RCC 7860 (cell line): ENCODE measurements at regions not wholly inside any gene's neighbourhood (a gene's known extent, or its start where the extent isn't known, plus 50 kb on each side); places are given as distances from the start of the nearest gene placed in this dataset.

Experiments used
- DNase-seq: peaks from one replicate; pipeline ENCODE4 v3.0.0-alpha.2; 2015; ENCODE audit warnings: low spot score
- FAIRE-seq: peaks from 2 replicates; lab custom pipeline; 2012; peaks lifted over from hg19 to GRCh38; lab: Jason Lieb, UNC

DNA sequence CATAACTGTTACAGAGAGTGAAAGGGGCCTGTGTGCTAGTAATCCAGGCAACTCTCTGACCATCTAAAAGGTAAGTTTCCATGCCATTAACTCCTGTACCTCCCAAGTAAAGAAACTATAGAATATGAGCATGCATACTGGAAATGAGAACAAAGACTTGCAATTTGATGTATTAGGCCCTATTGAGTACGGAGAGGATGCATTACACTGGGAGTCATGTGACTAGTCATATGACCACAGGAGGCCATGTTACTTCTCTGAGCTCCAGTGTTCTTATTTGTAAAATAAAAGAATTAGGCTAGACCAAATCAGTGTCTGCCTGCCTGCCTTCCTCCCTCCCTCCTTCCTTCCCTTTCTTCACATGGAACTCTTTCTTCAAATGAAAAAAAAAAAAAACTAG, 440.1 kb upstream of the CCDC196 start:
- DNase-seq = no peak

DNA sequence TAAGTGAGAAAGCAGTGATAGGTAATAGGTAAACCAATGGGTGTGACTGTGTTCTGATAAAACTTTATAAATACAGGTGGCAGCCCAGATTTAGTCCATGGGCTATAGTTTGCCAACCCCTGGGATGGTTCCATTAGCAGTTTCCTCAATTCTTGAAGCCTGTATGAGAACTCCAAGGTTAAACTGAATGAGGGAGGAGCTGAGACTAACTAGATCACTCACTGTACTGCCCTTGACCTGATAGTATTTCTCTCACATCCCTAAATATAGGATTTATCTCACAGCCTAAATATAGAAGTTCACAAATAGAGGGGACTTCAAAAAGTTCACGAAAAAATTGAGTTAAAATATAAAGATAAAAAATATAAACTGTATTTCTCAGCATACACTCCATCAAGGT, 439.6 kb upstream of the CCDC196 start:
- DNase-seq (no peak), FAIRE-seq (no peak)

More for the DNA sequence above, 440.1 kb upstream of the CCDC196 start:
- FAIRE-seq = no peak

DNA sequence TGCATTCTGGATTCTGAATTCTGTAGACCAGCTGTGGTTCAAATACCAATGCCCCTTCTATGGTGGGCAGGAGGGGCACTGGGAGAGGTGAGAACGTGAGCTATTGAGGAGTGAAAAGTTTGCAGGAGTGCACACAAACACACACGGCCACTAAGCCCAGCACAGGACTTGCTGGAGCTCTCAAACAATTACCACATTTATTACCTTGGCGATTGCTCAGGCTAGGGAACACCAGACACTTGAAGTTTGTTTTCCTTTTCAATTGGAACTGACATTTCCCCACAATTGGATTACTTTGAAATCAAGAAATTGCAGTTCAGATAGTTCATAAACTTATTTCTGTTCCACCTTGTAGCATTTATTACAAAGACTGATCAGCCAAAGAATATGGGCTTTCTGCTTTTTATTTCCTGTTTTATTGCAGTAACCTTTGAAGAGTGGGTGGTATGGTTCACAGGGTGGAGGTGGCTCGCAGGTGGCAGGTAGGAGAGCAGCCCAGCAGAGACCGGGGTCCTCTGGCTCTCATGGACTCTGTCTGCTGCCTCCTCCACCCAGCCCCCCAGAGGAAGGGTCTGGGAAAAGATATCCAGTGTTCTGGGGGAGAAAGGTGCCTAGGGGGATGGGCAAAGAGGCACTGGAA, 429.8 kb upstream of the CCDC196 start:
- FAIRE-seq = no peak
- no peak for DNase-seq

DNA sequence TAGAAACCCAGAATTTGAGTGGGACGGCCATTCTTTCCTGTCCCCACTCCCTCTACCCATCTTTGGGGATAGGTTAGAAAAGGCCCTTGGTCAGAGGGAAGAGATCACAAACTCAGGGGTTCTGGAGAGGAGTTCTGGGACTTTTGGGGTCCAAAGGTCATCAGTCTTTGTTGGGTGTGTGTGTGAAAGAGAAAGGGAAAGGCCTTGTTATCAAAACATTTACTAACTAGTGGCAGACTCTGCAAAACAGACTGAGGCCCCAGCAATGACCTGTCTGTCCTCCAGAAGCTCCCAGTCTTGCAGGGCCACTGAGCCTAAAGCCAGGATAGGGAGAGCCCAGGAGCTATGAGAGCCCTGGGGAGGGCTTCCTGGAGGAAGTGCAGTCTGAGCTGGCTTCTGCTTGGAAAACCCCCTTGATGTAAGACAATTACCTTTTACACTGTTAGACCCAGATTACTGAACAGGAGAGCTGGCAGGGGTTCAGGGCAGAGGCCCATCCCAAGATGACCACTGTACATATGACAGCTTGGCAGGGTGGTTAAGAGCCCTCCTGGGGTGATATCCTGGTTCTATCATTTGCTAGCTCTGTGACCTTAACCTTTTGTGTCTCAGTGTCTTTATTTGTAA, 429.1 kb upstream of the CCDC196 start:
- FAIRE-seq (no peak), DNase-seq (no peak)

DNA sequence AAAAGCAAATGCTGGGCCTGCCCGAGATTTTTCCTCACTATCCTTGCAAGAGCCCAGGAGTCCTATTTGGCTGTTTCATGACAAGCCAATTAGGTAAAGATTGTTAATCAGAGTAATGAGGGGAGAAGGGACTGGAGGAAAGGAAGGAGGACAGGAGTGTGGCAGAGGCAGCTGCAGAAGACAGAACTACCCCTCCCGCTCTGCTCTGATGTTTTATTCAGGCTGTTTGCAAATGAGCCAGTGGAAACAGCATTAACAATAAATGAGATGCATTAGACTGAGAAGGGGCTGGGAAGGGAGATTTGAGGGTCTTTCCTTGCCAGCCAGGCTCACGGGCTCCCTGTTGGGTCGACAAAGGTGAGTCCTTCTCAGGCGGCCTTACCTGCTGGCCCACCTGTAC, 421.0 kb upstream of the CCDC196 start:
- DNase-seq (no peak), FAIRE-seq (no peak)

DNA sequence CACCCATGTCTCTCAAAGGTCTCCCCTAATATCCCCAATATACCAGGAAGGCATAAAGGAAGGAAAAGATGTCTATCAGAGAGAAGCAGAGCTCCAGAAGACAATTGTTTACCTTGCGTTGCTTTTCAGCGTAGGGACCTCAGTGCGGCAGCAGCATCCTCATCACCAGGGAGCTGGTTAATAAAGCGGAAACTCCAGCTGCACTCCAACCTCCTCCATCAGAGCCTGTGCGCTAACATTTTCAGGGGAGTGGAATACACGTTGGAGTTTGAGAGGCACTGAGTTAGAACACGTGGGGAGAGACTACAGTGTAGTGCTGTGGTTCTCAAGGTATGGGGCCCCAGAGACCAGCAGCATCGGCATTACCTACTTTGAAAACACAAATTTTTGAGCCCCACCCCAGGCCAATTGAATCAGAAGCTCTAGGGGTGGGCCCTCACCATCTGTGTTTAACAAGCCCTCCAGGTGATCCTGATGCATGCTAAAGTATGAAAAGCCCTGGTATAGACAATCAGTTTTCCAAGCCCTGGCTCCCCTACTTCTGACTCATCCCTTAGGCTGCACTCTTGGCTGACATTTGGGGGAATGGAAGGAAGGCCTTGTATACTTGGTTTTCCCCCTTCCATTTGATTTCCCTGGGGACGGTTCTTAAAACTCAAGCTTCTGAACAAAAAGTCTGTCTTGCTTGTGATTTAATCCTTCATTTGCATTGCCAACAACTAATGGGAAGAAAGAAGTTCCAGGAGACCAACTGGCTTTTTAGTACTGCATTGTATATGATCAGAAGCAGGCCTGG, 419.0 kb upstream of the CCDC196 start:
- DNase-seq (no peak), FAIRE-seq (no peak)

DNA sequence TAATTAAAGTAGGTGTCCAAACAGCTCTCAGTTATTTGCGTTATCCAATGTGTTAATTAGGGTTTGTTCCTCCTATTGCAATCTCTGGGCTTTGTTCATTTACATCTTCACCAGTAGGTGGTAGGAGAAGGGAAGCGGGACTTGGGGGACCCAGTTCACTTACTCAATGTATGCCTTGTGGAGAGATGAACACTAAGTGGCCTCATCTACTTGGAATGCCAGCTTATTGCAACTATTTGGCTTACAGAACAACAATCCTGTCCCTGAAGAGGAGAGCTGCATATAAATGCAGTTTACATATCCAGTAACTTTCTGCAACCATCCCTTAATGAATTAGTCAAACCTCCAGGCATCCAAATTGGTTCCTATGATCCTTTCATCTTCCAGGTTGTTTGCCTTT, 417.1 kb upstream of the CCDC196 start:
- no peak for FAIRE-seq
- DNase-seq = no peak

DNA sequence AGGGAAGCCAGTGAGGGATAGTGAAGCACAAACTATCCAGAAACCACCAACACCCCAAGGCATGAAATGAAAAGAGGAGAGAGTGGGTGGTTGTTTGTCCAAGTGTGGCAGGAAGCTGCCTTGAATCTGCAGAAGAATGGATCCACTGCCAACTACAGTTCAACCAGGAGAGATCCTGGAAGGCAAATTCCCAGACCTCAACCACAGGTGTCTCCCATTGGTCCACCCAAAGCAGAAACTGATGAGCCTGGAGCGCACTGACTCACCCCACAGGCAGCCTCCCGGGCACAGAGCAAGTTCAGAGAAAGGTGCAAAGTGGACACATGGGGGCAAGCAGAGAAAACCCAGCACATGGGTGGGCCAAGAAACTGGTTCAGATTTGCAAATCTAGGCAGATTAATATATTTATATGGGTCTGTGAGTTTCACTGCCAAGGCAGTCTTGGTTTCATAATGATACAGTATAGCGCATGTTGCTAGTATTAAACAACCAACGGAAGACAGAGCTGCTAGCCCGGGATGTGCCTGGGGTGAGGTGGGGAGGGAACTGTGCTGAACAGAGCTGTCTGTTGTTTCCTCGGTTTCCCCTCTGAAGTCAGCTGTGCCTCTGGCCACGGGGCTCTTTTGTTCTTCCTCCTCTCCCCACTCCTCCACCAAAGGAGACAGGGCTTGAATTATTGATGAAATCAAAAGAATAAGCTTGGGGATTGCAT, 416.2 kb upstream of the CCDC196 start:
- DNase-seq (no peak), FAIRE-seq (no peak)

DNA sequence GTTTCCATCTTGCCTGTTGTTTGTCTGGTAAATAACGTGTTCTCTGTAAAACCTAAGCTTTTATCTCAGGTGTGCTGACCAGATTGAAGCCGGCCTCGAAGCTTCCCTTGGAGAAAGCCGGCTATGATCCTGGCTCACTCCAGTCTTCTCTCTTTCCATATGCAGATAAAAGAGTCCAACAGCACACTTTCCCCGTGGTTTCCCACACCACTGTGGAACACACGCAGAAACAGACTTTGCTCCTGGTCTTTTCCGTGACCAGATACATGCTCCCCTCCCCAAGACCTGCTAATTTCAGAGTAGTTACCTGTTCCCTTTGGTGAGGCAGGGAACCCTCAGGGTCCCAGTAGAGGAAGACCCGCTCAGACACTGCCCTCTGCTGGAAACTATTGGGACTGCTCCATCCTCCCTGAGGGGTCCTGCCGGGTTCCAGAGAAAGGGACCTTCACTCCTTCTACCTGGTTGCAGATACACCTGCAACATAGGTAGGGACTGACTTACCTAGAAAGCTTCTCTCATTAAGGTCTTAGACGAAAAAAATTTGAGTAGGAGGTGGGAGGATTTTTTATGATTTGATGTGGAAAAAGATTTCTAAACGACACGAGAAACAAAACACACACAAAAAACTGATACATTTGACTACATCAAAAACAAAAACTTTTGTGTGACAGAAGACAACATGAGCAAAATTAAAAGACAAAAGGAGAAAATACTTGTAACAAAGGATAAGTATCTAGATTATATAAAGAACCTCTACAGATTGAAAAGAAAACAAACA, 415.4 kb upstream of the CCDC196 start:
- no peak for DNase-seq
- FAIRE-seq = no peak

DNA sequence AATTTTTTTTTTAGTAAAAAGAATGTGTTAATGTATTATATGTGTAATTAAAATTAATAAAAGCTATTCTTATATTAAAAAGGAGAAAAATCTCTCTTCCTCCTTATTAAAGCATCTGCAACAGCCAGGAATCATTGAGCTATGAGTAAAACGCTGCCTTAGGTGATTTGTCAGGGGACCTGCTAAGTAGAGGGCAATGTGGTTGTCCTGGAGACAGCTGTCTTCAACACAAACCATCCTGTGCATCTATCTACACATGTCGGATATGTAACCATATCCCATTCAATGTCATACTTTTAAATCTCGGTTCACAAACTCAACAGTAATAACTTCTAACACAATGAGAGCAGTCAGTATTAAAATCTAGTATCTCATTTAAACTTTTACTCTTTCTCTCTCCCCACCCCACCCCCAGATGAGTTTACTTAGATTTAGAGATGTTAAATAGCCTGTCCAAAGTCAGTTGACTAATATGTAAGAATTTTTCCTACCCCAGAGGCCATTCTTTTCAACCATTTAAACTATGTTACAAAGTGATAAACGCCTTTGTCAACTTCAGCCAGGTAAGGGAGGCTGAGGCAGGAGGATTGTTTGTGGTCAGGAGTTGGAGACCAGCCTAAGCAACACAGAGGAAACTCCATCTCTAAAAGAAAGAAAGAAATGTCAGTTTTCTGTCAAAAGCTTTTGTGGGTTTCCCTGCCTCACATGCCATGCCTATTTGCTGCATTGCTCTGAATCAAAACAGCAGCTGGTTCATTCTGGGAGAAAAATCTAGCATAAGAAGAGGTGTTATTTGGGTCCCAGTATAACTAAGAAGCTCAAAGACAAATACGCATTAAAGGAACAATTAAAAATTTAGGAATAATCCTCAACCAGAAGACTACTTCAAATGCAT, 413.7 kb upstream of the CCDC196 start:
- DNase-seq = no peak
- FAIRE-seq = no peak

DNA sequence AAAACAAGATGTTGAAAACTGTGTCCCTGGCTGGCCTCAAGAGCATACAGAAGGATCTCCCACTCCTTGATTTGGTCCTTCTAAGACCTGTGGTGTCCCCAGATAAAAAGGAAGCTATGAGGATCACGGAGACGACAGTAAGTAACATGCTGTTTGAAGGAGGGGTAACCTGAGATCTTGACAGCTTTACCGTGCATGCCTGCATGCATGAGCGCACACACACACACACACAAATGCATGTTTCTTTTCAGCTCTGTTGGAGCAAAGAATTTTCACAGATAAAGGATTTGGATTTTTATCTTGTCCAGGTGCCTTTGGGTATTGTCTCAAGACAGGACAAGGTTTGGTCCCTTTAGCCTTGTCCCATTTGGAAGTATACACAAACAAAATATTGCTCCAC, 411.6 kb upstream of the CCDC196 start:
- no peak for FAIRE-seq
- no peak for DNase-seq

DNA sequence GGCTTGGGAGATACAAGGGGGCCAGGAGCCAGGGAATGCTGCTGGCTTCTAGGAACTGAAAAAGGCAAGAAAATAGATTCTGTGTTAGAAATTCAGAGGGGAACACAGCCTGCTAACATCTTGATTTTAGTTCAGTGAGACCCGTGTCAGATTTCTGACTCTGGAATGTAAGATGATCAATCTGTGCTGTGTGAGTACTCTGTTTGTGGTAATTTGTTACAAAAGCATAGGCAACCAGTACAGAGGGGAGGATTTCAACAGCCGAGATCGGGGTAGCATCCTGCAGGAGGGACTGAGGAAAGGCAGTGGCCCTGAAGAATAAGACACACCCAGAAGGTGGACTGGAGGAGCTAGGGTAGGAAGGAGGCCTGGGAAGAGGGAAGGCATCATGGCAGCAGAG, 410.0 kb upstream of the CCDC196 start:
- DNase-seq = no peak
- no peak for FAIRE-seq

DNA sequence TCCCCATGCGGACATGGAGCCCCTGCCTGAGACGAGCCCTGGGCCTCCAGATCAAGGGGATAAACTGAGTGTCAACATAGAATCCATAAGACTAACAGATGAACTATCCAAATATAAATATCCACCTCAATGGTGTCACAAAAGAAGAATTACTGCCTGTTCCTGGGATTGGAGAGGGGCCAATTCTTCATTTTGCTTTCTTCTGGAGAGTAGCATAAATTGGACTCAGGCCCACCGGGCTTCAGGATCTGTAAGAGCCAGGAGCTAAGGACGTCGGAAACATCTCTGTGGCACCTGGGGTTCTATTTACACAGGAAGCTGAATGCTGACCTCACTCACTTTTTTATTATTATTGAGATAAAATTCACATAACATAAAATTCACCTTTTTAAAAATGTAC, 408.2 kb upstream of the CCDC196 start:
- no peak for DNase-seq
- no peak for FAIRE-seq

DNA sequence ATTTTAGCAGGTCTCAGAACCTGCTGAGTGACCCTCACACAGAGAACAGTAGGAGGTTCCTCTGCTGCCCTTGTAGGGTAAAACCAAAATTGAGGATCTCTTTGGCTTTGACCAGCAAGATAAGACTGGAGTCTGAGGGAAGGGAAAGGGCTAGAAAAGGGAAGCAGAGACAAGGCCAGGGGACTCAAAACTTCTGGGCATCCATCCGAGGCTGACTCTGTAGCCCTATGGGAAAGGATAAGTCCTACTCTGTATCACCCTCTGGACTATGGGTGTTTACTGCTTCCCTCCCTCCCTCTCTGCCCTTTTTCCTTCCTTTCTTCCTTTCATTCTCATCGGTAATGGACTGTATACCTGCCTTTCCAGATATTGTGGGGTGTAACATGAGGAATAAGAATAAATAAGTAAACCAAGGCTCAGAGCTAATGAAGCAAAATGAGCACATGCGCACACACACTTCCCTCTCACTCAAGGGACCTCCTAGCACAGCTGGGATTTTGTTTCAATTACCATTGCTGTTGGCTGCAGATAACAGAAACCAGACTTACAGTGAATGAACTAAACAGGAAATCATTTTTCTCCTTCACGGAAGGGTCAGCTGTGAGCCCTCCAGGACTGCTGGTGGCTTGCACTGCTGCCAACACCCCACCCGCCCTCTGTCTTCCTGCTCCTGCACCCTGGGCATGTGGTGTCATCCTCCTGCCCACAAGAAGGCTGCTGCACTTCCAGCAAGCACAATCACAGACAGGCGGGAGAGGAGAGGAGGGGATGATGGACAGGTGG, 404.4 kb upstream of the CCDC196 start:
- FAIRE-seq (no peak), DNase-seq (no peak)

DNA sequence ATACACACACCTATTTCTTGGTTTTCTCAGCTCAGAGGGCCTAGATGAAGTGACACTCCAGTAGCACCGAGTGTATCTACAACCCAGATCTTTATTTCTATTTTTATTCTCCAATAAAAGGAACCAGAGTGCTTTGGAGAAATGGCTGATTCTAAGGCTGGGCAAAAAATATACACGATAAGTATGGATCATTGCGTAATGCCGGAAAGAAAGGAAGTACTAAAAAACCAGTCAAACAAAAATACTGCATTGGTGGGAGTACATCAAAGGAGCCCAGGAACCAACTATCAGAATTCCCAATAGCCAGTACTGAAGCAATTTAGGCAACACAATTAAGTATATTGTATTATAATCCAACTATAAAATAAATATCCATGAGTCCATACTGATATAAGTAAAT, 400.9 kb upstream of the CCDC196 start:
- no peak for FAIRE-seq

DNA sequence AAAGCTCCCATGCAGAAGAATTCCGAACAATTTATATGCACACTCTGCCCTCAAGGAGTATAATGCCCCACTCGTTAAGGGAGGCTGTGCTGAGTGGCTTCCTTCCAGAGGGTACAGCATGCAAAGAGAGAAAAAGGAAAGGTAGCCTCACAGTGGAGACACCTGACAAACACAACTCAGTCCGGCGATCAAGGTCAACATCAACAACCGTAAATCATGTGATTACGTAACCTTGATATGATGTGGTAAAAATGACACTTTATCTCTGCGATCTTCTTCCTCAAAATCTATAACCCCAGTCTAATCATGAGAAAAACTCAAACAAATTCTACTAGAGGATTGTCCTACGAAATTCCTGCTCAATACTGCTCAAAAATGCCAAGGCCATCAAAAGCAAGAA, 400.5 kb upstream of the CCDC196 start:
- no peak for FAIRE-seq
- no peak for DNase-seq

More for the DNA sequence above, 400.9 kb upstream of the CCDC196 start:
- DNase-seq = no peak

DNA sequence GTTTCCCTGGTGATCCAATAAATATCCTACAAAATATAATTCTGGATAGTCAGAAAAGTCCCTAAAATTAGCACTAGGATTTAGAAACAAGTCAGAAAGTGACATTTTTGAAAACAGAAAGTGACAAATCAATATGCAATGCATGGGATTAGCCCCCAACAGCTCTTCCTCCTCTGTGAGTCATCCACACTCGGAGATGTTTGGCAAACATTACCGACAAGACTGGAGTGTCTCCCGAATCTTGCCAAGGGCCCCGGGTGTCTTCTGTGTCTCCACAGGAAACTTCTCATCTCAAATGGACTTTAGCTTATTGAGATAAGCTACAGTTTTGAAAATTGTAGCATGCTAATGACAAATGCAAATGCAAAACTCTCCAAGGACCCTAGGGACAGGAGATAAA, 398.9 kb upstream of the CCDC196 start:
- DNase-seq (no peak), FAIRE-seq (no peak)

DNA sequence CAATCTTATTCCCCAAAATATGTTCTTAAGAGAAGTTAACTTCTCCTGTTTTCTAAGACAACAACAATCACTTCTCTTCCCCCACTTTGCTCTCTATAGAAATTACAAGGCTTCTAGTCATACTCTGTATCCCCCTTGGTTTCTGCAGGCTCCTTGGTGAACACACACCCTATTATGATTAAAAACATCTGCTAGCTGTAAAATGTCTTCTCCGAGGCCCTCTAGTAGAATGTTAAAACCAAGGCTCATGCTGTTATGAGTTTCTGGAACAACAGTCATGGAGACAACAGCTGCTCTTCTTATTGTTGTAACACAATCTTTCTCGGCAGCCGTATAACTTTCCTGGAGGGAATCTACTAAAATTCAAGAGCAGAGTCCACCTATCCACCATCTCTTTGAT, 397.5 kb upstream of the CCDC196 start:
- DNase-seq = no peak
- no peak for FAIRE-seq

DNA sequence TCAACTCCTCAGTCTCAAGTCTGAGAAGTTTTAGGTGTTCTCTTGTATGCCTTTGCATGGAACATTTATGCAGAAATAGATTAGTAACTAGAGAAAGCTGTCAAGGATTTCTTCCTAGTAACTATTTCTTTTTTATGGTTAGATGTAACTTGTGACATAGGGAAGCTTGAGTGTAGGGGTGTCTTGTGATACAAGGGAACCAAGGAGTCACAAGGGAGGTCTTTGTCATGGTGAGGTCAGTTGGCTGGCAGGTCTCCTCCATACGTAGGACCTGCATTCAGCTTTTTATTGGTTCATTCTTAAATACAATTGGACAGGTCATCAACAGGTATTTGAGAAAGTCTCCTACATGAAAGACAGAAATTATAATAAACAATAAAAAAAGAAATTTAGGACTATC, 394.0 kb upstream of the CCDC196 start:
- no peak for DNase-seq
- no peak for FAIRE-seq
